HEK293 (cell line): ENCODE measurements at regions not wholly inside any gene's neighbourhood (a gene's known extent, or its start where the extent isn't known, plus 50 kb on each side); places are given as distances from the start of the nearest gene placed in this dataset.

Source experiments
- CTCF ChIA-PET: fragments of 350-600 bp; formaldehyde crosslinking; extraction: SDS; loops from one replicate; lab custom pipeline; 2021; ENCODE audit warnings: antibody characterized with exemption; lab: Yijun Ruan, JAX
- POLR2A ChIA-PET: fragments of 300-600 bp; formaldehyde crosslinking; extraction: SDS; loops from one replicate; lab custom pipeline; 2020; ENCODE audit warnings: antibody characterized with exemption, inconsistent platforms; lab: Yijun Ruan, JAX
- H3K27ac ChIP-seq: fragments of 200-500 bp; sonication (Bioruptor generic); 2 replicates; pipeline ENCODE4 v1.5.1; 2014; ENCODE audit warnings: low read depth, low read length, control low read depth, inconsistent platforms; ENCODE audit errors: extremely low read depth
- H3K36me3 ChIP-seq, 2 experiments: fragments of 200-500 bp in 1 of 2; sonication (Bioruptor generic) in 1 of 2; 1 replicate in 1 of 2; 2 replicates in 1 of 2; pipeline ENCODE4 v1.5.1; 2014 to 2017; ENCODE audit warnings: inconsistent platforms in 2 of 2, low read length in 2 of 2; ENCODE audit not compliant: control insufficient read depth in 2 of 2, insufficient read depth in 1 of 2
- H3K4me1 ChIP-seq: fragments of 200-500 bp; sonication (Bioruptor generic); 2 replicates; pipeline ENCODE4 v1.5.1; 2014; ENCODE audit warnings: mild to moderate bottlenecking, low read length, inconsistent platforms; ENCODE audit not compliant: control insufficient read depth, insufficient read depth
- H3K4me3 ChIP-seq: 2 replicates; pipeline ENCODE4 v1.5.1; 2011; ENCODE audit warnings: low read depth, mild to moderate bottlenecking, control low read depth, low read length, moderate library complexity
- H3K9me3 ChIP-seq: fragments of 200-500 bp; sonication (Bioruptor generic); 2 replicates; pipeline ENCODE4 v1.5.1; 2014; ENCODE audit warnings: low read depth, low read length, inconsistent platforms; ENCODE audit not compliant: control insufficient read depth, insufficient read depth
- BCL11A ChIP-seq: fragments of 450-650 bp; formaldehyde crosslinking; IDR thresholded peaks from 2 replicates; pipeline ENCODE4 v1.5.1; 2016; ENCODE audit warnings: low read depth, missing biosample characterization, missing genetic modification characterization
- IKZF3 ChIP-seq: fragments of 450-650 bp; IDR thresholded peaks from 2 replicates; pipeline ENCODE4 v1.5.0; 2018; ENCODE audit warnings: missing biosample characterization, mild to moderate bottlenecking, missing genetic modification characterization, moderate library complexity
- KLF8 ChIP-seq: fragments of 450-650 bp; formaldehyde crosslinking; IDR thresholded peaks from 2 replicates; pipeline ENCODE4 v1.5.1; 2016; ENCODE audit warnings: missing biosample characterization, missing genetic modification characterization
- KLF9 ChIP-seq: fragments of 450-650 bp; formaldehyde crosslinking; IDR thresholded peaks from 2 replicates; pipeline ENCODE4 v1.5.1; 2016; ENCODE audit warnings: missing biosample characterization, missing genetic modification characterization, low read depth
- REPIN1 ChIP-seq: fragments of 450-650 bp; formaldehyde crosslinking; IDR thresholded peaks from 2 replicates; pipeline ENCODE4 v1.5.1; 2017; ENCODE audit warnings: missing biosample characterization, missing genetic modification characterization, low read depth
- ZBTB48 ChIP-seq: fragments of 450-650 bp; formaldehyde crosslinking; IDR thresholded peaks from 2 replicates; pipeline ENCODE4 v1.5.1; 2016; ENCODE audit warnings: missing biosample characterization, missing genetic modification characterization
- ZEB2 ChIP-seq: fragments of 450-650 bp; formaldehyde crosslinking; IDR thresholded peaks from 2 replicates; pipeline ENCODE4 v1.5.1; 2016; ENCODE audit warnings: missing biosample characterization, missing genetic modification characterization
- ZNF138 ChIP-seq: fragments of 450-650 bp; formaldehyde crosslinking; IDR thresholded peaks from 2 replicates; pipeline ENCODE4 v1.5.1; 2016; ENCODE audit warnings: missing biosample characterization, missing genetic modification characterization, borderline replicate concordance
- ZNF174 ChIP-seq: fragments of 450-650 bp; formaldehyde crosslinking; IDR thresholded peaks from 2 replicates; pipeline ENCODE4 v1.5.0; 2017; ENCODE audit warnings: missing biosample characterization, mild to moderate bottlenecking, missing genetic modification characterization
- ZNF214 ChIP-seq: fragments of 450-650 bp; formaldehyde crosslinking; IDR thresholded peaks from 2 replicates; pipeline ENCODE4 v1.5.1; 2017; ENCODE audit warnings: missing biosample characterization, mild to moderate bottlenecking, missing genetic modification characterization, borderline replicate concordance
- ZNF302 ChIP-seq: fragments of 450-650 bp; formaldehyde crosslinking; IDR thresholded peaks from 2 replicates; pipeline ENCODE4 v1.5.1; 2016; ENCODE audit warnings: missing biosample characterization, missing genetic modification characterization, low read depth
- ZNF354C ChIP-seq: fragments of 450-650 bp; formaldehyde crosslinking; IDR thresholded peaks from 2 replicates; pipeline ENCODE4 v1.5.1; 2016; ENCODE audit warnings: missing biosample characterization, missing genetic modification characterization, low read depth, borderline replicate concordance
- ZNF473 ChIP-seq: fragments of 450-650 bp; formaldehyde crosslinking; IDR thresholded peaks from 2 replicates; pipeline ENCODE4 v1.5.1; 2017; ENCODE audit warnings: missing biosample characterization, missing genetic modification characterization
- ZNF521 ChIP-seq: fragments of 450-650 bp; formaldehyde crosslinking; IDR thresholded peaks from 2 replicates; pipeline ENCODE4 v1.5.1; 2017; ENCODE audit warnings: missing biosample characterization, mild to moderate bottlenecking, missing genetic modification characterization
- ZNF549 ChIP-seq: fragments of 450-650 bp; IDR thresholded peaks from 2 replicates; pipeline ENCODE4 v1.5.1; 2018; ENCODE audit warnings: missing biosample characterization, missing genetic modification characterization, mild to moderate bottlenecking, inconsistent platforms, moderate library complexity
- ZNF571 ChIP-seq: fragments of 450-650 bp; formaldehyde crosslinking; IDR thresholded peaks from 2 replicates; pipeline ENCODE4 v1.5.0; 2017; ENCODE audit warnings: missing biosample characterization, missing genetic modification characterization
- ZNF707 ChIP-seq: fragments of 450-650 bp; formaldehyde crosslinking; IDR thresholded peaks from 2 replicates; pipeline ENCODE4 v1.5.1; 2016; ENCODE audit warnings: missing biosample characterization, missing genetic modification characterization
- ZNF785 ChIP-seq: fragments of 450-650 bp; formaldehyde crosslinking; IDR thresholded peaks from 2 replicates; pipeline ENCODE4 v1.5.1; 2016; ENCODE audit warnings: missing biosample characterization, missing genetic modification characterization
- ZNF791 ChIP-seq: fragments of 450-650 bp; formaldehyde crosslinking; IDR thresholded peaks from 2 replicates; pipeline ENCODE4 v1.5.1; 2016; ENCODE audit warnings: missing biosample characterization, missing genetic modification characterization
- TF ChIP-seq, protein P1 (sequence below): IDR thresholded peaks from 2 replicates; pipeline ENCODE4 v1.6.1; 2011; ENCODE audit warnings: mild to moderate bottlenecking, low read depth, low read length, borderline replicate concordance
- TF ChIP-seq, protein P2 (sequence below): fragments of 450-650 bp; formaldehyde crosslinking; optimal IDR thresholded peaks from 2 replicates; pipeline ENCODE3; 2016; ENCODE audit warnings: missing biosample characterization, mild to moderate bottlenecking, missing genetic modification characterization
- TF ChIP-seq, protein P3 (sequence below): fragments of 450-650 bp; formaldehyde crosslinking; IDR thresholded peaks from 2 replicates; pipeline ENCODE4 v1.5.1; 2016; ENCODE audit warnings: missing biosample characterization, missing genetic modification characterization
- TF ChIP-seq, protein P4 (sequence below): fragments of 450-650 bp; formaldehyde crosslinking; IDR thresholded peaks from 2 replicates; pipeline ENCODE4 v1.5.1; 2016; ENCODE audit warnings: missing biosample characterization, missing genetic modification characterization
- TF ChIP-seq, protein P5 (sequence below): fragments of 450-650 bp; formaldehyde crosslinking; IDR thresholded peaks from 2 replicates; pipeline ENCODE4 v1.5.1; 2016; ENCODE audit warnings: missing biosample characterization, missing genetic modification characterization

DNA sequence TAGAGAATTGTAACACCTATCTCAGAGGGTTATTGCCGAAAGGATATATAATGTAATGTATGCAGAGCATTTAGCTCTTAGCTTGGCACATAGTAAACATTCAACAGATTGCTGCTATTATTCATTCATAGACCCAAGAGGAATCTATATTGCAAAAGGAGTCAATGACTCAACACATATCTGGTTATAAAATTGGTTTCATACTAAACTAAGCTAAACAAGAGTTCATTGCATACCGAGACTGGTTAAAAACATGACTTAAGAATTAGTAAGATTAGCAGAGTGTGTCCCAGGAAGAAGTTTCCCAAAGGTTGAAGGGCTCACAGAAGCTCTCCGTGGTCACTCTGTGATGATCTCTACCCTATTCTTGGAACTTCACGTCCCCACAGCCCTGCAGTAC, 339.6 kb upstream of the CCNH start (continued):
- TF ChIP-seq, protein P1, sequence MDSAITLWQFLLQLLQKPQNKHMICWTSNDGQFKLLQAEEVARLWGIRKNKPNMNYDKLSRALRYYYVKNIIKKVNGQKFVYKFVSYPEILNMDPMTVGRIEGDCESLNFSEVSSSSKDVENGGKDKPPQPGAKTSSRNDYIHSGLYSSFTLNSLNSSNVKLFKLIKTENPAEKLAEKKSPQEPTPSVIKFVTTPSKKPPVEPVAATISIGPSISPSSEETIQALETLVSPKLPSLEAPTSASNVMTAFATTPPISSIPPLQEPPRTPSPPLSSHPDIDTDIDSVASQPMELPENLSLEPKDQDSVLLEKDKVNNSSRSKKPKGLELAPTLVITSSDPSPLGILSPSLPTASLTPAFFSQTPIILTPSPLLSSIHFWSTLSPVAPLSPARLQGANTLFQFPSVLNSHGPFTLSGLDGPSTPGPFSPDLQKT: no peak
- TF ChIP-seq ZNF138 (tag by site-specific recombination): no peak
- TF ChIP-seq, protein P2, sequence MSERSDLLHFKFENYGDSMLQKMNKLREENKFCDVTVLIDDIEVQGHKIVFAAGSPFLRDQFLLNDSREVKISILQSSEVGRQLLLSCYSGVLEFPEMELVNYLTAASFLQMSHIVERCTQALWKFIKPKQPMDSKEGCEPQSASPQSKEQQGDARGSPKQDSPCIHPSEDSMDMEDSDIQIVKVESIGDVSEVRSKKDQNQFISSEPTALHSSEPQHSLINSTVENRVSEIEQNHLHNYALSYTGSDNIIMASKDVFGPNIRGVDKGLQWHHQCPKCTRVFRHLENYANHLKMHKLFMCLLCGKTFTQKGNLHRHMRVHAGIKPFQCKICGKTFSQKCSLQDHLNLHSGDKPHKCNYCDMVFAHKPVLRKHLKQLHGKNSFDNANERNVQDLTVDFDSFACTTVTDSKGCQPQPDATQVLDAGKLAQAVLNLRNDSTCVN: no peak
- TF ChIP-seq ZEB2 (tag by site-specific recombination): no peak
- TF ChIP-seq ZBTB48 (tag by site-specific recombination): no peak
- TF ChIP-seq ZNF785 (tag by site-specific recombination): no peak
- TF ChIP-seq ZNF214 (tag by site-specific recombination): no peak
- no peak for TF ChIP-seq REPIN1
- TF ChIP-seq ZNF707 (tag by site-specific recombination): no peak
- no peak for TF ChIP-seq ZNF473 (tag by site-specific recombination)
- TF ChIP-seq, all 188 proteins: peak for 0

DNA sequence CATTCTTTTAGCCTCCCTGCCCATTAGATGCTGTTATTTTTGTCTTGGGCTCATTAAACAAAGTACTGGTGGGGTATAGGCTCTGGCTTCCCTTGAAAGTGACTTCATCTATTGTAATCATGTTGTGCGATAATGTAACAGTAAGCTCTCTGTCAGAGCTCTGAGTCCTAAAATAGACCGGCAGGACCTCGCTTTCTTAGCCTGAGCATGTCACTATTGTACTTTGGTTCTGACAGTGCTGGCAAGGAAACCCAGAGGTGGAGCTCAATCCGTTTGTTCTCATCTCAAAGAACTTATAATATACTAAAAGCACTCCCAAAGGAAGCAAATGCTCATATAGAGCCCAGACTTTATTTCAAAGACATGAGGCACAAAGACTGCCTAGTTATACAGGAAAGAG, 339.1 kb upstream of the CCNH start:
- Histone ChIP-seq H3K9me3 (no peaks in the 10 kb centered on the region), H3K4me3 (no peak overlapping the region), H3K4me1 (peaks cover 4% of the 10 kb centered on the region), H3K27ac (no peak overlapping the region), H3K36me3 (no peaks in the 10 kb centered on the region)
- ChIA-PET CTCF (interaction anchor here (0.6 kb wide), 1 partner anchor 586 kb away, joined by 3 read pairs; no protein-coding TSS in a partner anchor), POLR2A (no interaction called here)
- TF ChIP-seq ZNF354C (tag by site-specific recombination) (no peak), ZNF174 (no peak), ZNF571 (tag by site-specific recombination) (no peak), ZNF302 (tag by site-specific recombination) (no peak), BCL11A (no peak), ZNF521 (tag by site-specific recombination) (no peak), KLF9 (tag by site-specific recombination) (no peak), IKZF3 (tag by site-specific recombination) (no peak), ZNF791 (tag by site-specific recombination) (no peak), ZNF549 (tag by site-specific recombination) (no peak), KLF8 (tag by site-specific recombination) (no peak)
- TF ChIP-seq, protein P3, sequence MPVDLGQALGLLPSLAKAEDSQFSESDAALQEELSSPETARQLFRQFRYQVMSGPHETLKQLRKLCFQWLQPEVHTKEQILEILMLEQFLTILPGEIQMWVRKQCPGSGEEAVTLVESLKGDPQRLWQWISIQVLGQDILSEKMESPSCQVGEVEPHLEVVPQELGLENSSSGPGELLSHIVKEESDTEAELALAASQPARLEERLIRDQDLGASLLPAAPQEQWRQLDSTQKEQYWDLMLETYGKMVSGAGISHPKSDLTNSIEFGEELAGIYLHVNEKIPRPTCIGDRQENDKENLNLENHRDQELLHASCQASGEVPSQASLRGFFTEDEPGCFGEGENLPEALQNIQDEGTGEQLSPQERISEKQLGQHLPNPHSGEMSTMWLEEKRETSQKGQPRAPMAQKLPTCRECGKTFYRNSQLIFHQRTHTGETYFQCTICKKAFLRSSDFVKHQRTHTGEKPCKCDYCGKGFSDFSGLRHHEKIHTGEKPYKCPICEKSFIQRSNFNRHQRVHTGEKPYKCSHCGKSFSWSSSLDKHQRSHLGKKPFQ: no peak
- TF ChIP-seq, protein P4, sequence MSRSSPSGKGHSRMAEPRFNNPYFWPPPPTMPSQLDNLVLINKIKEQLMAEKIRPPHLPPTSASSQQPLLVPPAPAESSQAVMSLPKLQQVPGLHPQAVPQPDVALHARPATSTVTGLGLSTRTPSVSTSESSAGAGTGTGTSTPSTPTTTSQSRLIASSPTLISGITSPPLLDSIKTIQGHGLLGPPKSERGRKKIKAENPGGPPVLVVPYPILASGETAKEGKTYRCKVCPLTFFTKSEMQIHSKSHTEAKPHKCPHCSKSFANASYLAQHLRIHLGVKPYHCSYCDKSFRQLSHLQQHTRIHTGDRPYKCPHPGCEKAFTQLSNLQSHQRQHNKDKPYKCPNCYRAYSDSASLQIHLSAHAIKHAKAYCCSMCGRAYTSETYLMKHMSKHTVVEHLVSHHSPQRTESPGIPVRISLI: no peak
- TF ChIP-seq, protein P5, sequence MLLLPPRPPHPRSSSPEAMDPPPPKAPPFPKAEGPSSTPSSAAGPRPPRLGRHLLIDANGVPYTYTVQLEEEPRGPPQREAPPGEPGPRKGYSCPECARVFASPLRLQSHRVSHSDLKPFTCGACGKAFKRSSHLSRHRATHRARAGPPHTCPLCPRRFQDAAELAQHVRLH (tag by site-specific recombination): no peak
